PC-9 (cell line): ENCODE measurements at regions not wholly inside any gene's neighbourhood (a gene's known extent, or its start where the extent isn't known, plus 50 kb on each side); places are given as distances from the start of the nearest gene placed in this dataset.

Source experiments
- EZH2 ChIP-seq: fragments of 200-600 bp; sonication (generic); IDR thresholded peaks from 2 replicates; pipeline ENCODE4 v1.8.0; 2017; ENCODE audit warnings: antibody characterized with exemption, low read depth
- TF ChIP-seq, protein P1 (sequence below): fragments of 200-600 bp; sonication (generic); conservative IDR thresholded peaks from 2 replicates; pipeline ENCODE4 v1.6.1; 2017; ENCODE audit warnings: mixed run types, antibody characterized with exemption, mild to moderate bottlenecking, moderate library complexity

GRCh38 chr18:2380101-2380500, 191.2 kb downstream of the METTL4 start:
- TF ChIP-seq, protein P1, sequence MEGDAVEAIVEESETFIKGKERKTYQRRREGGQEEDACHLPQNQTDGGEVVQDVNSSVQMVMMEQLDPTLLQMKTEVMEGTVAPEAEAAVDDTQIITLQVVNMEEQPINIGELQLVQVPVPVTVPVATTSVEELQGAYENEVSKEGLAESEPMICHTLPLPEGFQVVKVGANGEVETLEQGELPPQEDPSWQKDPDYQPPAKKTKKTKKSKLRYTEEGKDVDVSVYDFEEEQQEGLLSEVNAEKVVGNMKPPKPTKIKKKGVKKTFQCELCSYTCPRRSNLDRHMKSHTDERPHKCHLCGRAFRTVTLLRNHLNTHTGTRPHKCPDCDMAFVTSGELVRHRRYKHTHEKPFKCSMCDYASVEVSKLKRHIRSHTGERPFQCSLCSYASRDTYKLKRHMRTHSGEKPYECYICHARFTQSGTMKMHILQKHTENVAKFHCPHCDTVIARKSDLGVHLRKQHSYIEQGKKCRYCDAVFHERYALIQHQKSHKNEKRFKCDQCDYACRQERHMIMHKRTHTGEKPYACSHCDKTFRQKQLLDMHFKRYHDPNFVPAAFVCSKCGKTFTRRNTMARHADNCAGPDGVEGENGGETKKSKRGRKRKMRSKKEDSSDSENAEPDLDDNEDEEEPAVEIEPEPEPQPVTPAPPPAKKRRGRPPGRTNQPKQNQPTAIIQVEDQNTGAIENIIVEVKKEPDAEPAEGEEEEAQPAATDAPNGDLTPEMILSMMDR = no peak
- no peak for TF ChIP-seq EZH2
